ENCODE measurements at regions not wholly inside any gene's neighbourhood (a gene's known extent, or its start where the extent isn't known, plus 50 kb on each side); places are given as distances from the start of the nearest gene placed in this dataset.

GRCh38 chr1:48121955-48122354 is 100.6 kb upstream of the SLC5A9 start:
- ATAC-seq: no peak
- Histone ChIP-seq H3K27me3 (ENCODE audit: low read depth) (peaks cover 4% of the 10 kb centered on the region), H3K27ac (no peak overlapping the region), H3K4me1 (no peaks in the 10 kb centered on the region), H3K9me3 (peaks cover 8% of the 10 kb centered on the region), H3K4me3 (no peak overlapping the region), H3K36me3 (no peaks in the 10 kb centered on the region)
- intact Hi-C loops (cut with DNase I): no loop called here
- no peak for TF ChIP-seq CTCF (IDR thresholded peaks at IDR 0.05)
- DNase-seq: no peak

GRCh38 chr1:48120621-48121020 is 101.9 kb upstream of the SLC5A9 start:
- DNase-seq (no peak), ATAC-seq (no peak)
- Histone ChIP-seq H3K27me3 (ENCODE audit: low read depth) (peaks cover 4% of the 10 kb centered on the region), H3K9me3 (peaks cover 9% of the 10 kb centered on the region), H3K4me3 (no peak overlapping the region), H3K4me1 (no peaks in the 10 kb centered on the region), H3K27ac (no peak overlapping the region), H3K36me3 (no peaks in the 10 kb centered on the region)
- TF ChIP-seq CTCF (IDR thresholded peaks at IDR 0.05): no peak
- intact Hi-C loops (cut with DNase I): no loop called here

GRCh38 chr1:48115835-48116234 is 106.7 kb upstream of the SLC5A9 start:
- Histone ChIP-seq H3K4me1 (no peaks in the 10 kb centered on the region), H3K27me3 (ENCODE audit: low read depth) (no peaks in the 10 kb centered on the region), H3K4me3 (no peak overlapping the region), H3K36me3 (no peaks in the 10 kb centered on the region), H3K9me3 (peaks cover 9% of the 10 kb centered on the region), H3K27ac (no peak overlapping the region)
- intact Hi-C loops (cut with DNase I): no loop called here
- ATAC-seq: no peak
- DNase-seq: no peak
- no peak for TF ChIP-seq CTCF (IDR thresholded peaks at IDR 0.05)

- no peak overlapping the region for H3K4me3 ChIP-seq
- H3K27ac ChIP-seq: no peak overlapping the region
- H3K4me1 ChIP-seq: no peaks in the 10 kb centered on the region
- no peaks in the 10 kb centered on the region for H3K36me3 ChIP-seq
- H3K27me3 ChIP-seq (ENCODE audit: low read depth): no peaks in the 10 kb centered on the region
- intact Hi-C loops (cut with DNase I): no loop called here
- TF ChIP-seq CTCF (IDR thresholded peaks at IDR 0.05): no peak
- H3K9me3 ChIP-seq: peaks cover 9% of the 10 kb centered on the region
- ATAC-seq: no peak
- DNase-seq: no peak
These were observed 107.7 kb upstream of the SLC5A9 start for GRCh38 chr1:48114596-48115382.

GRCh38 chr1:48109390-48110013 is 112.3 kb upstream of the TRABD2B start:
- TF ChIP-seq CTCF (IDR thresholded peaks at IDR 0.05): peak; percentile 84
- no peak overlapping the region for H3K27ac ChIP-seq
- intact Hi-C loops (cut with DNase I): no loop called here
- peak; percentile 61 to 69 for ATAC-seq
- H3K27me3 ChIP-seq (ENCODE audit: low read depth): no peaks in the 10 kb centered on the region
- no peaks in the 10 kb centered on the region for H3K4me1 ChIP-seq
- no peak for DNase-seq
- H3K9me3 ChIP-seq: no peaks in the 10 kb centered on the region
- no peak overlapping the region for H3K4me3 ChIP-seq
- no peaks in the 10 kb centered on the region for H3K36me3 ChIP-seq
